OCI-LY7 (cell line): ENCODE measurements at regions not wholly inside any gene's neighbourhood (a gene's known extent, or its start where the extent isn't known, plus 50 kb on each side); places are given as distances from the start of the nearest gene placed in this dataset.

ENCODE experiments used
- CTCF ChIP-seq: fragments of 200-600 bp; sonication (generic); conservative IDR thresholded peaks from 2 replicates; pipeline ENCODE4 v1.5.1; 2014; ENCODE audit warnings: mild to moderate bottlenecking, antibody characterized with exemption, low read length, moderate library complexity, mixed read lengths
- EZH2phosphoT487 ChIP-seq: fragments of 200-600 bp; sonication (generic); IDR thresholded peaks from 2 replicates; pipeline ENCODE4 v1.6.1; 2018; ENCODE audit warnings: low read depth, borderline replicate concordance, mild to moderate bottlenecking, mixed run types, antibody characterized with exemption, low read length, moderate library complexity, mixed read lengths

- TF ChIP-seq CTCF (no peak), EZH2phosphoT487 (no peak)
These were observed 297.9 kb upstream of the FAT4 start for GRCh38 chr4:125016892-125017299.
